H1 (cell line): ENCODE measurements at regions not wholly inside any gene's neighbourhood (a gene's known extent, or its start where the extent isn't known, plus 50 kb on each side); places are given as distances from the start of the nearest gene placed in this dataset.

Experiments
- CTCF ChIP-seq, 3 experiments: IDR thresholded peaks; 1 replicate in 2 of 3; 2 replicates in 1 of 3; pipeline versions ENCODE4 v1.5.1 to v1.6.1; 2011; ENCODE audit warnings: low read length in 3 of 3, mild to moderate bottlenecking in 3 of 3, inconsistent platforms in 2 of 3, low read depth in 1 of 3, moderate library complexity in 1 of 3; ENCODE audit not compliant: insufficient read depth in 1 of 3; ENCODE audit errors: control extremely low read depth in 1 of 3
- EP300 ChIP-seq, 2 experiments: IDR thresholded peaks; 1 replicate in 1 of 2; 2 replicates in 1 of 2; pipeline ENCODE4 v1.6.1; 2011 to 2012; ENCODE audit warnings: low read depth in 2 of 2, low read length in 2 of 2, mild to moderate bottlenecking in 2 of 2, borderline replicate concordance in 1 of 2, inconsistent platforms in 1 of 2, moderate library complexity in 1 of 2
- GABPA ChIP-seq: IDR thresholded peaks from 2 replicates; pipeline ENCODE4 v1.6.1; 2011; ENCODE audit warnings: mild to moderate bottlenecking, low read length, moderate library complexity, borderline replicate concordance; ENCODE audit not compliant: insufficient read depth

- TF ChIP-seq EP300 (IDR thresholded peaks at IDR 0.05; ENCODE audit: borderline replicate concordance in 1 of 2, low read depth in 2 of 2, low read length in 2 of 2), result no peak
- TF ChIP-seq GABPA, result no peak
- TF ChIP-seq CTCF (IDR thresholded peaks at IDR 0.05; ENCODE audit: control extremely low read depth in 1 of 3, insufficient read depth in 1 of 3, low read depth in 1 of 3, low read length in 3 of 3), result no peak
Observed at GRCh38 chr4:183026701-183027100, 72.4 kb upstream of the WWC2 start.
